ENCODE measurements at regions not wholly inside any gene's neighbourhood (a gene's known extent, or its start where the extent isn't known, plus 50 kb on each side); places are given as distances from the start of the nearest gene placed in this dataset.

GRCh38 chr4:181478656-181479055, 764.5 kb upstream of the TENM3 start:
- Histone ChIP-seq H2AK9ac (replicated peaks; ENCODE audit: low read depth, low read length, poor library complexity) (no peak overlapping the region), H3K23ac (ENCODE audit: low read depth, low read length) (no peak overlapping the region), H4K91ac (ENCODE audit: insufficient read depth, low read depth, low read length) (no peak overlapping the region), H3K4me1 (ENCODE audit: control insufficient read depth, insufficient read depth, low read length) (no peaks in the 10 kb centered on the region), H3K79me1 (ENCODE audit: low read depth in 1 of 2, low read length in 2 of 2) (no peaks in the 10 kb centered on the region), H2AFZ (replicated peaks; ENCODE audit: low read length, poor library complexity) (no peak overlapping the region), H3K4ac (ENCODE audit: low read depth, low read length) (no peak overlapping the region), H3K9me3 (ENCODE audit: control insufficient read depth, insufficient read depth, low read length) (no peaks in the 10 kb centered on the region), H2BK20ac (ENCODE audit: low read depth, low read length) (no peak overlapping the region), H3K4me2 (ENCODE audit: low read depth, low read length) (no peak overlapping the region), H3K36me3 (ENCODE audit: control insufficient read depth, insufficient read depth, low read length) (no peaks in the 10 kb centered on the region), H3K18ac (ENCODE audit: low read depth, low read length) (no peak overlapping the region), H4K5ac (ENCODE audit: low read depth, low read length) (no peak overlapping the region), H2BK15ac (ENCODE audit: low read depth, low read length) (no peak overlapping the region), H2AK5ac (ENCODE audit: low read depth, low read length) (no peak overlapping the region), H3K27ac (ENCODE audit: insufficient read depth, low read length) (no peak overlapping the region), H3K14ac (replicated peaks; ENCODE audit: low read depth, low read length) (no peak overlapping the region), H4K20me1 (ENCODE audit: insufficient read depth, low read length) (no peaks in the 10 kb centered on the region), H4K8ac (ENCODE audit: low read depth in 2 of 2, low read length in 2 of 2) (no peak overlapping the region), H3K27me3 (ENCODE audit: control insufficient read depth, insufficient read depth, low read length) (no peaks in the 10 kb centered on the region), H3K9me1 (ENCODE audit: insufficient read depth, low read length) (no peaks in the 10 kb centered on the region), H2BK5ac (ENCODE audit: low read depth, low read length, poor library complexity, severe bottlenecking) (no peak overlapping the region), H3K4me3 (ENCODE audit: insufficient read depth, low read depth, low read length) (no peak overlapping the region), H2BK120ac (ENCODE audit: low read depth, low read length) (no peak overlapping the region), H3K56ac (ENCODE audit: extremely low read depth, insufficient read depth, low read length) (no peak overlapping the region), H3K9ac (ENCODE audit: low read depth, low read length) (no peak overlapping the region)
- CTCF ChIA-PET: no interaction called here
- dilution Hi-C loops (cut with HindIII; ENCODE audit: low sequenced_read_pairs, unreplicated experiment) (no loop called here), in situ Hi-C loops (cut with MboI; ENCODE audit: low sequenced_read_pairs) (no loop called here), intact Hi-C loops (cut with micrococcal nuclease) (no loop called here)
- POLR2A ChIA-PET (ENCODE audit: unreplicated experiment): no interaction called here
- WGBS, 2 experiments (ENCODE audit: extremely low coverage in 2 of 2, insufficient read length in 1 of 2): no CpG with 5 or more reads among the region's 3 CpGs
- no TSS peak for BruUV-seq (replicated peaks)
- ATAC-seq (ENCODE audit: low read depth) (no peak), DNase-seq (no peak)
- TF ChIP-seq RCOR1 (IDR thresholded peaks at IDR 0.05; ENCODE audit: insufficient replicate concordance, low read length) (no peak), MXI1 (IDR thresholded peaks at IDR 0.05; ENCODE audit: borderline replicate concordance, low read depth, low read length) (no peak), FOS (IDR thresholded peaks at IDR 0.05; ENCODE audit: low read depth, low read length) (no peak), CHD1 (IDR thresholded peaks at IDR 0.05; ENCODE audit: low read depth, low read length) (no peak), POLR2A (IDR thresholded peaks at IDR 0.05; ENCODE audit: low read depth, low read length) (no peak), RFX5 (IDR thresholded peaks at IDR 0.05; ENCODE audit: low read depth, low read length) (no peak), SMC3 (IDR thresholded peaks at IDR 0.05; ENCODE audit: low read depth, low read length) (no peak), MAFK (IDR thresholded peaks at IDR 0.05; ENCODE audit: low read depth, low read length) (no peak), CTCF (conservative IDR thresholded peaks at IDR 0.05; ENCODE audit: low read depth, low read length) (no peak), USF2 (IDR thresholded peaks at IDR 0.05; ENCODE audit: low read depth, low read length) (no peak), NFE2L2 (IDR thresholded peaks at IDR 0.05; ENCODE audit: low read depth, low read length) (no peak), RAD21 (IDR thresholded peaks at IDR 0.05; ENCODE audit: low read length) (no peak), BHLHE40 (IDR thresholded peaks at IDR 0.05; ENCODE audit: low read depth, low read length) (no peak), MAZ (IDR thresholded peaks at IDR 0.05; ENCODE audit: borderline replicate concordance, low read depth, low read length) (no peak)

All from IMR-90 (cell line).